ENCODE measurements at regions not wholly inside any gene's neighbourhood (a gene's known extent, or its start where the extent isn't known, plus 50 kb on each side); places are given as distances from the start of the nearest gene placed in this dataset.
"Not testable (repeated sequence)": the region's sequence is repeated elsewhere in the genome, so short reads cannot be mapped to it uniquely, and the experiment has no call there.

DNA sequence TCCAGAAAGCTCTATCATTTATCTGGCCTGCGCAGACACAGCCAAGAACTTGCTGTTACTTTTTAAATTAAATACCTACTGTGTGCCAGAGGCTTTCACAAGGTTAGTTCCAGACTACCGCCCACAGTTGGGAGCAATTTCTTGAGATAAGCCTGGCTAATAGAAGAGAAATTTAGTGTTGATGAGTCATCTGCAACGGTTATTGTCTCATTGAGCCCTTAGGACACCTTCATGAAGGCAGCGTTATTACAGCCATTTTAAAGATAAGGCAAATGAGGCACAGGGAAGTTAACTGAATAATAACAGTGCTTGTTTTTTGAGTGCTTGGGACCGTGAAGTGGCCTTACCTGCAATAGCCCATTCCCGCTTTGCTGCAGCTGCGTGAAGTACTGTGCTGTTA, 292.9 kb upstream of the MSX2 start:
- no peak for DNase-seq (ENCODE audit: low read depth in 2 of 2)

GRCh38 chr5:174433098-174433497, 291.3 kb upstream of the MSX2 start:
- DNase-seq (ENCODE audit: low read depth in 2 of 2) = no peak

DNA sequence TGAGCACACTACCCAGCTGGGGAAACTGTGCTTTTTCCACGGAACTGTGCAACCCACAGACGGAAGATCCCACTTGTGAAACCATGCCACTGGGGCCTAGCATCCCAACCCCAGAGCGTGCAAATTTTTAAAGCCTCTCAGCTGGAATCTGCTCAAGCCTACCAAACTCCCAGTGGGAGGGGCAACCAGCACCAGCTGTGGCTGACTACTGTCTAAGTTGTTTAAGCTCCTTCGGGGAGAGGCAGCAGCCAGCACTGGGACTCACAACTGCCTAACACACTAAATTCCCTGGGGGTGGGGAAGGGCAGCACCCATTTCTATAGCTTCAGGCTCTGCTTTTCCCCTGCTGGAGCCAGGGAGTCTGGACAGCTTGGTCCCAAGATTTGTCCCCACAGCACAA, 287.6 kb upstream of the MSX2 start:
- no peak for DNase-seq (ENCODE audit: low read depth in 2 of 2)

DNA sequence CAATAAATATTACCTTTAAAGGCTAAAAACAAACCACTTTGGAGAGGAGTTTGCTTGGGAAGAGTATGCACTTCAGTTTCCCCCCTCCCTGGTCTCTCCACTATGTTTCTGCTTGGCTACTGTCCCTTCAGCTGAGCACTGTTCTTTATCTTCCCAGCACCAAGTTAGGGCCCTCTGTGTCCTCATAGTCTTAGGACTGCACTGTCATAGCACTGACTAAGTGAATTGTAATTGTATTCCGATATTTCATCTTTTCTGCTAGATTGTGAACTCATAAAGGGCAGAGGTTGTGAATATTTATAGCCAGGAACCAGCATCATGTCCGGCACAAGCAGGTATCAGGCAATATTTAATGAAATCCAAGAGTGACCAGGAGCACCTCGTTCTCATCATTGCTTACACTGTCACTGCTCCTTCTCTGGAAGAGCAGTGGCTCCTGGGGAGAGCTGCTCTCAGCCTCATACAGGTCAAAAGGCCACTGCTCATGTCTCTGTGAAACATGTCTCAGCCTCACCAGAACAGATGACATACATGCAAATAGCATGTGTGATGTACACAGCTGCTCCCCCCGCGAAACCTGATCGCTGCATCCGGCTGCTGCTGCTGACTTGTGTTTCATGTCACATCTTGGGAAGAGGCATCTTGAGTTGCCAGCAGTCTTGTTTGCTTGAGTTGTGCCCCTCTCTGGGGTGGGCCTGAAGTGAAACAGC, 279.7 kb upstream of the MSX2 start:
- no peak for DNase-seq (ENCODE audit: low read depth in 2 of 2)

GRCh38 chr5:174446446-174446845, 277.9 kb upstream of the MSX2 start:
- DNase-seq (ENCODE audit: low read depth in 2 of 2) = no peak

- DNase-seq (ENCODE audit: low read depth in 2 of 2) = no peak
Measured at GRCh38 chr5:174446988-174447387, 277.4 kb upstream of the MSX2 start.

- no peak for DNase-seq (ENCODE audit: low read depth in 2 of 2)
Measured at GRCh38 chr5:174448041-174448440, 276.3 kb upstream of the MSX2 start.

DNA sequence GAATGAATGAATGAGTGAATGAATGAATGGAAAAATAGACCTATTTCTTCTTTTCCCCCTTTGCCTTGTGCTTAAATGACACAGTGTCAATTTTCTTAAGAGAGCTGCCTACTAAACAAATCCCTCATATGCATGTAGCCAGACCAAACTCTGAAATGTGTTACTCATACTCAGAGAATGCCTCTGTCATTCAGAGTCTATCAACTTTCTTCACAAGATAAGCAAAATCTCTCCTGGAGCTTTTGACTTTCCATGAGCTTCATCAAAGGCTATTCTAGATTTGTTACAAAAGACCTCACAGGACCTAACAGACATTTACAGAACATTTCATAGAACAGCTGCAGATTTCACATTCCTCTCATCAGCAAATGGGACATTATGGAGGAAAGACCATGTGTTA, 275.7 kb upstream of the MSX2 start:
- DNase-seq (ENCODE audit: low read depth in 2 of 2) = no peak

DNA sequence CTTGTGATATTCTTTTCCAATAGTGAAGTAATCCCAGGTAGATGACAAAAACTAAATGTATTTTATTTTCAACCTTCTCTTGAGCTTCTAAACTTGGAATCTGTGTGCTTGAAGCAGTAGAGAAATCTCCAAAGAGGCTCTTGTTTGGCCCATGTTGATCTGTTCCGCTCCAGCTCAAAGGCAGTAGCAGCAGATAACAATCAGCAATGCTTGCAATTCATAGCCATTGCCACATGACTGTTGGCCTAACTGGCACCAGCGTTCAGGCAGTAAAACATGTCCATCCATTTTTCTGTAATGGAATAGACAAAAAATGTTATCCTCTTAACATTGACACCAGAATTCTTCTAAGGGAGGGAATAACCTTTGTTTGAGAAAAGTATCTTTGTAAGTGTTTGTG, 270.7 kb upstream of the MSX2 start:
- no peak for DNase-seq (ENCODE audit: low read depth in 2 of 2)

- DNase-seq (ENCODE audit: low read depth in 2 of 2) = no peak
Measured at GRCh38 chr5:174454464-174454863, 269.9 kb upstream of the MSX2 start.

- DNase-seq (ENCODE audit: low read depth in 2 of 2) = no peak
Measured at GRCh38 chr5:174454890-174455289, 269.5 kb upstream of the MSX2 start.

- DNase-seq (ENCODE audit: low read depth in 2 of 2) = no peak
Measured at GRCh38 chr5:174455301-174455700, 269.1 kb upstream of the MSX2 start.

- no peak for DNase-seq (ENCODE audit: low read depth in 2 of 2)
Measured at GRCh38 chr5:174457141-174457678, 267.2 kb upstream of the MSX2 start.

- DNase-seq (ENCODE audit: low read depth in 2 of 2) = no peak
Measured at GRCh38 chr5:174459071-174459702, 265.2 kb upstream of the MSX2 start.

- no peak for DNase-seq (ENCODE audit: low read depth in 2 of 2)
Measured at GRCh38 chr5:174459832-174460448, 264.4 kb upstream of the MSX2 start.

GRCh38 chr5:174462129-174462528, 262.3 kb upstream of the MSX2 start:
- DNase-seq (ENCODE audit: low read depth in 2 of 2) = no peak

GRCh38 chr5:174464504-174465165, 259.7 kb upstream of the MSX2 start:
- DNase-seq (ENCODE audit: low read depth in 2 of 2) = no peak

DNA sequence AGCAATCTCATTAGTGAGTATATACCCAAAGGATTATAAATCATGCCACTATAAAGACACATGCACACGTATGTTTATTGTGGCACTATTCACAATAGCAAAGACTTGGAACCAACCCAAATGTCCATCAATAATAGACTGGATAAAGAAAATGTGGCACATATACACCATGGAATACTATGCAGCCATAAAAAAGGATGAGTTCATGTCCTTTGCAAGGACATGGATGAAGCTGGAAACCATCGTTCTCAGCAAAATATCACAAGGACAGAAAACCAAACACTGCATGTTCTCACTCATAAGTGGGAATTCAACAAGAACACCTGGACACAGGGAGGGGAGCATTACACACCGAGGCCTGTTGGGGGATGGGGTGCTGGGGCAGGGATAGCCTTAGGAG, 252.9 kb upstream of the MSX2 start:
- DNase-seq (ENCODE audit: low read depth in 2 of 2) = not testable (repeated sequence)

GRCh38 chr5:174472956-174473355, 251.4 kb upstream of the MSX2 start:
- DNase-seq (ENCODE audit: low read depth in 2 of 2) = no peak

GRCh38 chr5:174476001-174476400, 248.4 kb upstream of the MSX2 start:
- not testable (repeated sequence) for DNase-seq (ENCODE audit: low read depth in 2 of 2)

GRCh38 chr5:174479325-174479724, 245.1 kb upstream of the MSX2 start:
- no peak for DNase-seq (ENCODE audit: low read depth in 2 of 2)

DNA sequence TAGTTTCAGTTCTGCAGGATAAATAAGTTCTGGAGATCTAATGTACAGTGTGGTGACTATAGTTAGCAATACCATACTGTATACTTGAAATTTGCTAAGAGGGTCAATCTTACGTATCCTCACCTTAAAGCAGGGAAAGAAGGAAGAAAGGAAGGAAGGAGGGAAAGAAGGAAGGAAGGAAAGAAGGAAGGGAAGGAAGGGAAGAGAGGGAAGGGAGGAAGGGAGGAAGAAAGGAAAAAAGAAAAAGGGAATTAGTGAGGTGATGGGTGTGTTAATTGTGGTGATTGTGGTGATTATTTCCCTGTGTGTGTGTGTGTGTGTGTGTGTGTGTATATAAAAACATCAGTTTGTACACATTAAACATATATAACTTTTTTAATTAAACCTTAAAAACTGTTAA, 242.6 kb upstream of the MSX2 start:
- no peak for DNase-seq (ENCODE audit: low read depth in 2 of 2)
